PFSK-1 (cell line): ENCODE measurements at regions not wholly inside any gene's neighbourhood (a gene's known extent, or its start where the extent isn't known, plus 50 kb on each side); places are given as distances from the start of the nearest gene placed in this dataset.

Source experiments
- POLR2AphosphoS5 ChIP-seq: IDR thresholded peaks from 2 replicates; pipeline ENCODE4 v1.6.1; 2012; ENCODE audit warnings: low read depth, mild to moderate bottlenecking, control low read depth, low read length, moderate library complexity
- REST ChIP-seq, 2 experiments: IDR thresholded peaks; 2 replicates each; pipeline versions ENCODE4 v1.6.1 to v1.8.0; 2011 to 2012; ENCODE audit warnings: low read depth in 2 of 2, low read length in 2 of 2, control low read depth in 1 of 2, inconsistent platforms in 1 of 2, mild to moderate bottlenecking in 1 of 2, moderate library complexity in 1 of 2; ENCODE audit not compliant: insufficient read depth in 1 of 2
- SIN3A ChIP-seq: IDR thresholded peaks from 2 replicates; pipeline ENCODE4 v1.6.1; 2012; ENCODE audit warnings: mild to moderate bottlenecking, low read length, moderate library complexity, borderline replicate concordance; ENCODE audit not compliant: insufficient read depth
- TAF1 ChIP-seq: IDR thresholded peaks from 2 replicates; pipeline ENCODE4 v1.6.1; 2012; ENCODE audit warnings: low read length, control low read depth, borderline replicate concordance; ENCODE audit not compliant: insufficient read depth

DNA sequence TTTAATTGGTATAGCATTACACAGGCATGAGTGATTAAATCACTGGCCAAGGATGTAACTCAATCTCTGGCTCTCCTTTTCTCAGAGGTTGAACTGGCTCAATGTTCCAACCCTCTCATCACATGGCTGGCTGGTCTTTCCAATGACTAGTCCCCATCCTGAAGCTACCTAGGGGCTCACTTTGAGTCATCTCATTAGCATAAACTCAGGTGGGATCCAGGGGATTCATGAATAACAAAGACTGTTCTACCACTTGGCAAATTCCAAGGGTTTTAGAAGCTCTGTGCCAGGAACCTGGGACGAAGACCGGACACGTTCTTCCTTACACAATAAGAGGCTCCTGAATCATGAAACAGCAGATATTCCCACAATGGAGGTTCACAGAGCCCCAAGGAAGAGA, 145.0 kb upstream of the SPATS2L start:
- no peak for TF ChIP-seq REST (IDR thresholded peaks at IDR 0.05; ENCODE audit: insufficient read depth in 1 of 2, low read depth in 2 of 2, low read length in 2 of 2)
- no peak for TF ChIP-seq POLR2AphosphoS5
- no peak for TF ChIP-seq SIN3A
- no peak for TF ChIP-seq TAF1
